Heart left ventricle (tissue), 13 donors: ENCODE measurements at regions not wholly inside any gene's neighbourhood (a gene's known extent, or its start where the extent isn't known, plus 50 kb on each side); places are given as distances from the start of the nearest gene placed in this dataset.

Experiments
- POLR2A ChIP-seq, 2 donors: fragments of 450-650 bp; IDR thresholded peaks; one replicate each; pipeline ENCODE4 v1.6.1; 2017; ENCODE audit warnings: antibody characterized with exemption in 2 of 2, mild to moderate bottlenecking in 2 of 2, moderate library complexity in 2 of 2
- TF ChIP-seq, protein P1 (sequence below), 12 donors: fragments of 200-600 bp; sonication (generic) in 4 of 12; IDR thresholded peaks; one replicate each; pipeline versions ENCODE4 v1.5.0 to v1.8.0; 2018 to 2022; ENCODE audit warnings: antibody characterized with exemption in 12 of 12, mild to moderate bottlenecking in 5 of 12
- donor health status: ischemic (EF 13 %, LVEDD 7.1; RV severe dilation, severe dysfunction).
- donor health status: DM: no; HTN: yes; CAD: no.
- donor health status: DM: no; HTN: no; CAD: no.
- donor health status: ischemic (EF 25% LVEDD 6.9; RV normal size, moderate dysfunction).
- donor health status: ischemic (EF 25% LVEDD 5.7; RV mildly dilated, moderate dysfunction).
- donor health status: ischemic (EF 35%, LVEDD 5.7; RV mildly dilated, moderate dysfunction).
- donor health status: nonischemic (EF 11% LVEDD 7.7; RV severe dilation, severe dysfunction).
- donor health status: DM: yes; HTN: yes; CAD: no.
- donor health status: PGD.
- donor health status: ischemic (EF 29% LVEDD 5.4; RV normal size, mild dysfunction).
- donor health status: nonischemic (EF 23%, LVEDD 6.1; RV moderate dilation, normal function).

DNA sequence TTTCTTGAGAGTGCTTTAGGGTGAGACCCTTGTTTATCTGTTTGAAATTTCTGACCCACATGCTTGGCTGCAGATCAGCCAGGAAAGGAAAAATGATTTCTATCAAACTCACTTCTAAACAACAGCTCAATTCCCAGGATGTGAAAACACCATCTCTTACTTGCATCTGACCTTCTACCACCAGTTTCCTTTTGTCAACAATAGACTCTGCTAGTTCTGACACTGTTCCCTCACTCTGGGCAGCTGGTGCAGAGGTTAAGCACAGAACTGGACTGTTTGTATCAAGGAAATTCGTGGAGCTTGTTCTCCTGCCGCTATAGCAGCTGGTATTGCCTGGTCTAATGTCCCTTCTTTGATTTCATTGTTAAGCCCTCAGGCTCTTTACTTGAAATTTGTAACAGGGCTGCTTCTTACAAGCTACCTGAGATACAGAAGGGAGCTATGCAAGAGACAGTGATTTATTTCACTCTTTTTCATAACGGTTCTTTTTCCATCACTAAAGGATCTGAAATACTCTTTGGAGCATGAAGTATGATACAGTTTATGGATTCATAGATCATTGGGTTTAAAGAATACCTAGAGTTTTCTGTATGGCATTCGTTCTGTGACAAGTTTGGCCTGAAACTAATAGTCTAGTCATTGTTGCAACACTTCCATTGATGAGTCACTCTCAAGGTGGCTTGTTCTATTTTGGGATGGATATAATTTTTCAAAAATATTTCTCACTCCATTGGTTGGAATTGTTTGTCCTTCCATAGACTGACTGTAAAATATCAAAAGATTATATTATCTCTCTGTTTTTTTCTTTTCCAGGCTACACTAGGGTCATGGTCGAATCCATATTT is 178.2 kb upstream of the ZC3H12C start:
- TF ChIP-seq, protein P1, sequence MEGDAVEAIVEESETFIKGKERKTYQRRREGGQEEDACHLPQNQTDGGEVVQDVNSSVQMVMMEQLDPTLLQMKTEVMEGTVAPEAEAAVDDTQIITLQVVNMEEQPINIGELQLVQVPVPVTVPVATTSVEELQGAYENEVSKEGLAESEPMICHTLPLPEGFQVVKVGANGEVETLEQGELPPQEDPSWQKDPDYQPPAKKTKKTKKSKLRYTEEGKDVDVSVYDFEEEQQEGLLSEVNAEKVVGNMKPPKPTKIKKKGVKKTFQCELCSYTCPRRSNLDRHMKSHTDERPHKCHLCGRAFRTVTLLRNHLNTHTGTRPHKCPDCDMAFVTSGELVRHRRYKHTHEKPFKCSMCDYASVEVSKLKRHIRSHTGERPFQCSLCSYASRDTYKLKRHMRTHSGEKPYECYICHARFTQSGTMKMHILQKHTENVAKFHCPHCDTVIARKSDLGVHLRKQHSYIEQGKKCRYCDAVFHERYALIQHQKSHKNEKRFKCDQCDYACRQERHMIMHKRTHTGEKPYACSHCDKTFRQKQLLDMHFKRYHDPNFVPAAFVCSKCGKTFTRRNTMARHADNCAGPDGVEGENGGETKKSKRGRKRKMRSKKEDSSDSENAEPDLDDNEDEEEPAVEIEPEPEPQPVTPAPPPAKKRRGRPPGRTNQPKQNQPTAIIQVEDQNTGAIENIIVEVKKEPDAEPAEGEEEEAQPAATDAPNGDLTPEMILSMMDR (IDR thresholded peaks at IDR 0.05), result no peak
- no peak for TF ChIP-seq POLR2A (IDR thresholded peaks at IDR 0.05)
